Right atrium auricular region (tissue), 2 donors: ENCODE measurements at regions not wholly inside any gene's neighbourhood (a gene's known extent, or its start where the extent isn't known, plus 50 kb on each side); places are given as distances from the start of the nearest gene placed in this dataset.

Experiments
- DNase-seq: peaks from one replicate; pipeline ENCODE4 v3.0.0-alpha.2; 2019; ENCODE audit warnings: low spot score
- H3K27ac ChIP-seq, 2 donors: fragments of 200-600 bp; sonication (generic); 1 replicate in 1 of 2; 2 replicates in 1 of 2; pipeline ENCODE4 v1.5.1; 2016 to 2019
- H3K27me3 ChIP-seq, 2 donors: fragments of 200-600 bp; sonication (generic); one replicate each; pipeline versions ENCODE4 v1.5.1 to v1.6.0; 2017 to 2019
- H3K36me3 ChIP-seq: fragments of 200-600 bp; sonication (generic); one replicate; pipeline ENCODE4 v1.5.1; 2016
- H3K4me1 ChIP-seq, 2 donors: fragments of 200-600 bp; sonication (generic); one replicate each; pipeline versions ENCODE4 v1.5.1 to v1.6.0; 2017 to 2019
- H3K4me3 ChIP-seq, 2 donors: fragments of 200-600 bp; sonication (generic); 1 replicate in 1 of 2; 2 replicates in 1 of 2; pipeline ENCODE4 v1.5.1; 2017 to 2019; ENCODE audit warnings: mild to moderate bottlenecking in 1 of 2, moderate library complexity in 1 of 2
- H3K9me3 ChIP-seq, 2 donors: fragments of 200-600 bp; sonication (generic); one replicate each; pipeline ENCODE4 v1.5.1; 2019
- CTCF ChIP-seq, 2 donors: fragments of 200-600 bp; sonication (generic); IDR thresholded peaks; one replicate each; pipeline ENCODE4 v1.5.1; 2019; ENCODE audit warnings: antibody characterized with exemption in 2 of 2

GRCh38 chr13:59472134-59472533, 691.6 kb downstream of the DIAPH3 start:
- no peaks in the 10 kb centered on the region for H3K36me3 ChIP-seq
- no peaks in the 10 kb centered on the region for H3K9me3 ChIP-seq
- no peak for TF ChIP-seq CTCF (IDR thresholded peaks at IDR 0.05)

DNA sequence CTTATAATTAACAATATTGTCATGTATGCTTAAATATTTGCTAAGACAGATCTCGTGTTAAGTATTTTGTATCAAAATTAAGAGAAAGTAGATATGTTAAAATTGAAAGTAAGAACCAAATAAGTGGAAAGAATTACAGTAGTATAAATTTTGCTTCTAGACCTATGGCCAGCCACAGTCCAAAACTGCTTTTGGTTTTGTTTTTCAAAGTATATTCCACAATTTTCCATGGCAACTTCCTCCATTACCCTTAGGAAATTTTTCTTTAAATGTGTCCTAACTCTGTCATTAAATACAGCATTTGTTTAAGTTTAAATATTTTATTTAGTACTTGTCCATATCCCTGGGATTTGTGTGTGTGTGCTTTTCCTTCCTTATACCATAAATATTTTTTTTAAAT, 689.0 kb downstream of the DIAPH3 start:
- H3K4me3 ChIP-seq = no peak overlapping the region
- no peak for DNase-seq
- no peak overlapping the region for H3K27ac ChIP-seq
- no peaks in the 10 kb centered on the region for H3K36me3 ChIP-seq
- no peaks in the 10 kb centered on the region for H3K9me3 ChIP-seq
- no peak for TF ChIP-seq CTCF (IDR thresholded peaks at IDR 0.05)
- H3K27me3 ChIP-seq = no peaks in the 10 kb centered on the region
- H3K4me1 ChIP-seq = peaks cover 0 to 17% of the 10 kb centered on the region in 2 donors

More at GRCh38 chr13:59472134-59472533, 691.6 kb downstream of the DIAPH3 start:
- Histone ChIP-seq H3K4me3 (no peak overlapping the region), H3K27ac (no peak overlapping the region), H3K27me3 (no peaks in the 10 kb centered on the region), H3K4me1 (peaks cover 0 to 16% of the 10 kb centered on the region in 2 donors)
- no peak for DNase-seq

- no peaks in the 10 kb centered on the region for H3K9me3 ChIP-seq
- TF ChIP-seq CTCF (IDR thresholded peaks at IDR 0.05) = no peak
- H3K36me3 ChIP-seq = no peaks in the 10 kb centered on the region
- no peaks in the 10 kb centered on the region for H3K27me3 ChIP-seq
- peaks cover 0 to 23% of the 10 kb centered on the region in 2 donors for H3K4me1 ChIP-seq
- DNase-seq = no peak
- no peak overlapping the region for H3K4me3 ChIP-seq
- no peak overlapping the region for H3K27ac ChIP-seq
Measured at GRCh38 chr13:59475911-59476310, 687.8 kb downstream of the DIAPH3 start.

- peaks cover 0 to 23% of the 10 kb centered on the region in 2 donors for H3K4me1 ChIP-seq
- no peak overlapping the region for H3K27ac ChIP-seq
- TF ChIP-seq CTCF (IDR thresholded peaks at IDR 0.05) = no peak
- H3K36me3 ChIP-seq = no peaks in the 10 kb centered on the region
- no peaks in the 10 kb centered on the region for H3K9me3 ChIP-seq
- H3K27me3 ChIP-seq = no peaks in the 10 kb centered on the region
- no peak overlapping the region for H3K4me3 ChIP-seq
- DNase-seq = no peak
Measured at GRCh38 chr13:59476366-59476765, 687.4 kb downstream of the DIAPH3 start.

GRCh38 chr13:59477011-59477410, 686.7 kb downstream of the DIAPH3 start:
- no peaks in the 10 kb centered on the region for H3K27me3 ChIP-seq
- H3K9me3 ChIP-seq = no peaks in the 10 kb centered on the region
- no peak for DNase-seq
- H3K27ac ChIP-seq = no peak overlapping the region
- TF ChIP-seq CTCF (IDR thresholded peaks at IDR 0.05) = peak in 1 of 2 donors; percentile 51
- H3K36me3 ChIP-seq = no peaks in the 10 kb centered on the region
- peaks cover 0 to 23% of the 10 kb centered on the region in 2 donors for H3K4me1 ChIP-seq
- no peak overlapping the region for H3K4me3 ChIP-seq

DNA sequence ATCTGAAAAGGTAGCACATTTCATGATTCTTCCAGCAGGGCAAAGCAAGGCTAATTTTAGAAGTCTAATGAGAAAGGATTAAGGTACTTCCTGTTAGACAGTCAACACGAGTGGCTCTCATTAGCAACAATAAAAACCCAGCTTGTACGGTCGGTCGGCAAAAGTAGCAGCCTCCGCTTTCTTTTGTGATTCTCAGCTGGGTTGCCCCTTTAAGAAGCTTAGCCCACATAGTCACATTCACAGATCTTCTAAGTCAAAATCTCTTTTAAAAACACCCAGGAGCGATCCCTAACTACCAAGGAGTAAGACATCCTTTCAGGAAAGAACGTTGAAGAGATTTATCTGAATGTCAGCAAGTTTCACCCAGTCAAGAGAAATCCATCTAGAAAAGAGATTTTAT, 684.8 kb downstream of the DIAPH3 start:
- Histone ChIP-seq H3K27ac (no peak overlapping the region), H3K27me3 (no peaks in the 10 kb centered on the region), H3K4me1 (peaks cover 0 to 32% of the 10 kb centered on the region in 2 donors), H3K36me3 (no peaks in the 10 kb centered on the region), H3K4me3 (no peak overlapping the region), H3K9me3 (no peaks in the 10 kb centered on the region)
- no peak for TF ChIP-seq CTCF (IDR thresholded peaks at IDR 0.05)
- DNase-seq = no peak
